Esophagus muscularis mucosa (tissue), 4 donors: ENCODE measurements at regions not wholly inside any gene's neighbourhood (a gene's known extent, or its start where the extent isn't known, plus 50 kb on each side); places are given as distances from the start of the nearest gene placed in this dataset.

ENCODE experiments used
- DNase-seq: peaks from one replicate; pipeline ENCODE4 v3.0.0-alpha.2; 2017; ENCODE audit errors: extremely low spot score
- H3K27ac ChIP-seq, 4 donors: fragments of 200-600 bp; sonication (generic); replicated peaks in 1 of 4; 1 replicate in 3 of 4; 2 replicates in 1 of 4; pipeline ENCODE4 v1.5.1; 2016 to 2019; ENCODE audit warnings: mild to moderate bottlenecking in 1 of 4
- H3K27me3 ChIP-seq, 4 donors: fragments of 200-600 bp; sonication (generic); one replicate each; pipeline versions ENCODE4 v1.5.1 to v1.6.0; 2016 to 2019
- H3K36me3 ChIP-seq, 4 donors: fragments of 200-600 bp; sonication (generic); one replicate each; pipeline ENCODE4 v1.5.1; 2016 to 2019
- H3K4me1 ChIP-seq, 4 donors: fragments of 200-600 bp; sonication (generic); one replicate each; pipeline ENCODE4 v1.5.1; 2016 to 2019
- H3K4me3 ChIP-seq, 4 donors: fragments of 200-600 bp; sonication (generic); 1 replicate in 2 of 4; 2 replicates in 2 of 4; pipeline ENCODE4 v1.5.1; 2016 to 2019; ENCODE audit warnings: mild to moderate bottlenecking in 4 of 4, moderate library complexity in 1 of 4
- H3K9me3 ChIP-seq, 4 donors: fragments of 200-600 bp; sonication (generic); 1 replicate in 3 of 4; 2 replicates in 1 of 4; pipeline ENCODE4 v1.5.1; 2016 to 2019
- CTCF ChIP-seq, 3 experiments: fragments of 200-600 bp in 2 of 3; fragments of 450-650 bp in 1 of 3; sonication (generic) in 2 of 3; IDR thresholded peaks; one replicate each; pipeline ENCODE4 v1.5.1; 2017 to 2019; ENCODE audit warnings: antibody characterized with exemption in 3 of 3, mild to moderate bottlenecking in 2 of 3, moderate library complexity in 1 of 3
- EP300 ChIP-seq: sonication (generic); formaldehyde crosslinking; IDR thresholded peaks from one replicate; pipeline ENCODE4 v1.6.1; 2017; ENCODE audit warnings: antibody characterized with exemption
- POLR2A ChIP-seq: fragments of 450-650 bp; IDR thresholded peaks from one replicate; pipeline ENCODE4 v1.6.1; 2017; ENCODE audit warnings: antibody characterized with exemption, moderate library complexity, mild to moderate bottlenecking, low read depth
- POLR2AphosphoS5 ChIP-seq, 2 donors: sonication (generic); formaldehyde crosslinking; IDR thresholded peaks; one replicate each; pipeline ENCODE4 v1.6.1; 2017; ENCODE audit warnings: antibody characterized with exemption in 2 of 2
- WGBS: methylation state at CpG from one replicate; pipeline ENCODE4 v1.1.5; 2018; 5-methylcytosine and 5-hydroxymethylcytosine counted together
- intact Hi-C: fragments of 100-400 bp; cut with DNase I; formaldehyde crosslinking; loops from one replicate; pipeline ENCODE4 v1.15.1; 2023

GRCh38 chr14:38400751-38401150 is 144.9 kb upstream of the CLEC14A start:
- H3K9me3 ChIP-seq, result no peaks in the 10 kb centered on the region
- no peaks in the 10 kb centered on the region for H3K27me3 ChIP-seq
- TF ChIP-seq CTCF (IDR thresholded peaks at IDR 0.05), result no peak
- 78% methylated on average over 3 of the region's 3 CpGs for WGBS
- H3K36me3 ChIP-seq, result no peaks in the 10 kb centered on the region
- intact Hi-C loops, result no loop called here
- no peak for DNase-seq
- H3K27ac ChIP-seq, result no peak overlapping the region
- H3K4me1 ChIP-seq, result peaks cover 0 to 3% (median 0%) of the 10 kb centered on the region in 4 donors
- H3K4me3 ChIP-seq, result no peak overlapping the region

- no peak for TF ChIP-seq POLR2A
- TF ChIP-seq CTCF (IDR thresholded peaks at IDR 0.05), result no peak
- no peak for TF ChIP-seq EP300
- no peak for TF ChIP-seq POLR2AphosphoS5 (IDR thresholded peaks at IDR 0.05)
- intact Hi-C loops, result no loop called here
Measured at GRCh38 chr14:38399652-38400051, 143.8 kb upstream of the CLEC14A start.

GRCh38 chr14:38394767-38395166 is 138.9 kb upstream of the CLEC14A start:
- TF ChIP-seq EP300, result no peak
- no peak for TF ChIP-seq POLR2AphosphoS5 (IDR thresholded peaks at IDR 0.05)
- TF ChIP-seq CTCF (IDR thresholded peaks at IDR 0.05), result no peak
- no peak for TF ChIP-seq POLR2A
- no peaks in the 10 kb centered on the region for H3K27me3 ChIP-seq
- H3K36me3 ChIP-seq, result no peaks in the 10 kb centered on the region
- H3K4me1 ChIP-seq, result peaks cover 0 to 3% (median 0%) of the 10 kb centered on the region in 4 donors
- H3K27ac ChIP-seq, result no peak overlapping the region
- intact Hi-C loops, result no loop called here
- H3K9me3 ChIP-seq, result no peaks in the 10 kb centered on the region
- DNase-seq, result no peak
- no peak overlapping the region for H3K4me3 ChIP-seq

More at GRCh38 chr14:38399652-38400051, 143.8 kb upstream of the CLEC14A start:
- Histone ChIP-seq H3K27me3 (no peaks in the 10 kb centered on the region), H3K4me3 (no peak overlapping the region), H3K9me3 (no peaks in the 10 kb centered on the region), H3K4me1 (no peaks in the 10 kb centered on the region), H3K27ac (no peak overlapping the region), H3K36me3 (no peaks in the 10 kb centered on the region)
- 48% methylated on average over 2 of the region's 2 CpGs for WGBS
- no peak for DNase-seq

- Histone ChIP-seq H3K27me3 (no peaks in the 10 kb centered on the region), H3K9me3 (no peaks in the 10 kb centered on the region), H3K4me3 (no peak overlapping the region), H3K4me1 (peaks cover 0 to 3% (median 0%) of the 10 kb centered on the region in 4 donors), H3K27ac (no peak overlapping the region), H3K36me3 (no peaks in the 10 kb centered on the region)
- no peak for DNase-seq
- WGBS, result 79% methylated on average over 2 of the region's 2 CpGs
- intact Hi-C loops, result no loop called here
- TF ChIP-seq CTCF (IDR thresholded peaks at IDR 0.05), result no peak
- no peak for TF ChIP-seq POLR2AphosphoS5 (IDR thresholded peaks at IDR 0.05)
Measured at GRCh38 chr14:38394064-38394463, 138.2 kb upstream of the CLEC14A start.

GRCh38 chr14:38391334-38391733 is 135.4 kb upstream of the CLEC14A start:
- H3K27ac ChIP-seq, result no peak overlapping the region
- H3K9me3 ChIP-seq, result no peaks in the 10 kb centered on the region
- no peak overlapping the region for H3K4me3 ChIP-seq
- DNase-seq, result no peak
- no peaks in the 10 kb centered on the region for H3K27me3 ChIP-seq
- TF ChIP-seq POLR2AphosphoS5 (IDR thresholded peaks at IDR 0.05), result no peak
- TF ChIP-seq CTCF (IDR thresholded peaks at IDR 0.05), result no peak
- TF ChIP-seq POLR2A, result no peak
- no peak for TF ChIP-seq EP300
- intact Hi-C loops, result no loop called here
- H3K36me3 ChIP-seq, result no peaks in the 10 kb centered on the region
- peaks cover 0 to 3% (median 0%) of the 10 kb centered on the region in 4 donors for H3K4me1 ChIP-seq
